Glutamatergic neuron (in vitro differentiated cells): ENCODE measurements at regions not wholly inside any gene's neighbourhood (a gene's known extent, or its start where the extent isn't known, plus 50 kb on each side); places are given as distances from the start of the nearest gene placed in this dataset.

Experiments
- DNase-seq: peaks from one replicate; pipeline ENCODE4 v3.0.0; 2022
- H3K27ac Mint-ChIP-seq: one replicate; pipeline ENCODE4 v1.8.0; 2020; ENCODE audit warnings: mild to moderate bottlenecking, mixed read lengths, inconsistent platforms; ENCODE audit not compliant: unreplicated experiment
- H3K27me3 Mint-ChIP-seq: one replicate; pipeline ENCODE4 v1.8.0; 2020; ENCODE audit warnings: mild to moderate bottlenecking, moderate library complexity, mixed read lengths, inconsistent platforms; ENCODE audit not compliant: unreplicated experiment
- H3K36me3 Mint-ChIP-seq: one replicate; pipeline ENCODE4 v1.8.0; 2020; ENCODE audit warnings: mild to moderate bottlenecking, mixed read lengths, inconsistent platforms; ENCODE audit not compliant: unreplicated experiment
- H3K4me1 Mint-ChIP-seq: one replicate; pipeline ENCODE4 v1.8.0; 2020; ENCODE audit warnings: mild to moderate bottlenecking, low read depth, mixed read lengths, inconsistent platforms; ENCODE audit not compliant: unreplicated experiment
- H3K4me3 Mint-ChIP-seq: one replicate; pipeline ENCODE4 v1.8.0; 2020; ENCODE audit warnings: mild to moderate bottlenecking, mixed read lengths, inconsistent platforms; ENCODE audit not compliant: unreplicated experiment
- H3K9me3 Mint-ChIP-seq: one replicate; pipeline ENCODE4 v1.8.0; 2020; ENCODE audit warnings: mild to moderate bottlenecking, moderate library complexity, mixed read lengths, inconsistent platforms; ENCODE audit not compliant: unreplicated experiment
- CTCF ChIP-seq: fragments of 200-600 bp; sonication (generic); IDR thresholded peaks from one replicate; pipeline ENCODE4 v1.5.0; 2021; ENCODE audit not compliant: partially characterized antibody, unreplicated experiment

- no peaks in the 10 kb centered on the region for H3K4me1 Mint-ChIP-seq
- no peaks in the 10 kb centered on the region for H3K36me3 Mint-ChIP-seq
- H3K27me3 Mint-ChIP-seq, result no peaks in the 10 kb centered on the region
- no peak overlapping the region for H3K27ac Mint-ChIP-seq
- no peak for TF ChIP-seq CTCF
- H3K4me3 Mint-ChIP-seq, result no peak overlapping the region
- no peak for DNase-seq
- H3K9me3 Mint-ChIP-seq, result no peaks in the 10 kb centered on the region
These were observed 279.3 kb upstream of the TENM4 start for GRCh38 chr11:79720115-79720514.

GRCh38 chr11:79708319-79708932, 267.6 kb upstream of the TENM4 start:
- H3K36me3 Mint-ChIP-seq, result peaks cover 17% of the 10 kb centered on the region
- H3K4me3 Mint-ChIP-seq, result no peak overlapping the region
- DNase-seq, result no peak
- TF ChIP-seq CTCF, result peak; percentile 45
- no peaks in the 10 kb centered on the region for H3K27me3 Mint-ChIP-seq
- H3K4me1 Mint-ChIP-seq, result no peaks in the 10 kb centered on the region
- no peak overlapping the region for H3K27ac Mint-ChIP-seq
- no peaks in the 10 kb centered on the region for H3K9me3 Mint-ChIP-seq

GRCh38 chr11:79705648-79706047, 264.8 kb upstream of the TENM4 start:
- H3K4me1 Mint-ChIP-seq, result no peaks in the 10 kb centered on the region
- no peak overlapping the region for H3K27ac Mint-ChIP-seq
- no peaks in the 10 kb centered on the region for H3K27me3 Mint-ChIP-seq
- H3K9me3 Mint-ChIP-seq, result no peaks in the 10 kb centered on the region
- DNase-seq, result no peak
- H3K36me3 Mint-ChIP-seq, result peaks cover 21% of the 10 kb centered on the region
- TF ChIP-seq CTCF, result no peak
- H3K4me3 Mint-ChIP-seq, result no peak overlapping the region

- no peak overlapping the region for H3K4me3 Mint-ChIP-seq
- H3K27ac Mint-ChIP-seq, result no peak overlapping the region
- H3K27me3 Mint-ChIP-seq, result no peaks in the 10 kb centered on the region
- H3K36me3 Mint-ChIP-seq, result peaks cover 21% of the 10 kb centered on the region
- H3K4me1 Mint-ChIP-seq, result no peaks in the 10 kb centered on the region
- no peak for TF ChIP-seq CTCF
- DNase-seq, result no peak
- H3K9me3 Mint-ChIP-seq, result peaks cover 2% of the 10 kb centered on the region
These were observed 261.5 kb upstream of the TENM4 start for GRCh38 chr11:79702303-79702702.

- TF ChIP-seq CTCF, result no peak
- peaks cover 2% of the 10 kb centered on the region for H3K9me3 Mint-ChIP-seq
- H3K27me3 Mint-ChIP-seq, result no peaks in the 10 kb centered on the region
- peaks cover 17% of the 10 kb centered on the region for H3K36me3 Mint-ChIP-seq
- no peak overlapping the region for H3K27ac Mint-ChIP-seq
- H3K4me3 Mint-ChIP-seq, result no peak overlapping the region
- no peaks in the 10 kb centered on the region for H3K4me1 Mint-ChIP-seq
- no peak for DNase-seq
These were observed 258.4 kb upstream of the TENM4 start for GRCh38 chr11:79699246-79699645.
